ENCODE measurements at regions not wholly inside any gene's neighbourhood (a gene's known extent, or its start where the extent isn't known, plus 50 kb on each side); places are given as distances from the start of the nearest gene placed in this dataset.

GRCh38 chr7:25059576-25059975, 65.5 kb downstream of the CYCS start:
- H3K4me3 ChIP-seq (ENCODE audit: control insufficient read depth in 1 of 7, extremely low read depth in 1 of 7, insufficient read depth in 4 of 7, low read depth in 2 of 7, low read length in 6 of 7): no peak overlapping the region
- DNase-seq: no peak
- ChIA-PET CTCF (interaction anchor here (3.3 kb wide), 1 partner anchor 247 kb away, joined by 14 read pairs; no protein-coding TSS in a partner anchor), POLR2A (interaction anchor here (0.6 kb wide), 1 partner anchor 329 kb away, joined by 3 read pairs; no protein-coding TSS in a partner anchor)
- H3K4me1 ChIP-seq (ENCODE audit: control extremely low read depth in 1 of 4, control insufficient read depth in 4 of 4, insufficient read depth in 4 of 4, low read length in 3 of 4): peaks cover 0 to 9% (median 4%) of the 10 kb centered on the region in 4 experiments
- no peaks in the 10 kb centered on the region for H3K36me3 ChIP-seq (ENCODE audit: control insufficient read depth in 4 of 4, insufficient read depth in 4 of 4, low read length in 3 of 4)
- no peak overlapping the region for H3K27ac ChIP-seq (ENCODE audit: insufficient read depth in 1 of 2, low read depth in 1 of 2, low read length in 2 of 2, poor library complexity in 1 of 2, severe bottlenecking in 2 of 2)
- H3K9me3 ChIP-seq (ENCODE audit: control extremely low read depth in 1 of 5, control insufficient read depth in 4 of 5, insufficient read depth in 2 of 5, low read depth in 1 of 5, low read length in 4 of 5): no peaks in the 10 kb centered on the region
- no peaks in the 10 kb centered on the region for H3K27me3 ChIP-seq (replicated peaks in 2 of 5; ENCODE audit: control insufficient read depth in 4 of 5, insufficient read depth in 5 of 5, low read length in 4 of 5)
- 98% methylated on average over 5 of the region's 7 CpGs for WGBS (ENCODE audit: insufficient coverage)

- no peak for DNase-seq
- ChIA-PET CTCF (interaction anchor here (0.8 to 1.3 kb wide), 2 partner anchors 10 to 15 kb away, joined by 3 read pairs; no protein-coding TSS in a partner anchor), POLR2A (no interaction called here)
- no peaks in the 10 kb centered on the region for H3K9me3 ChIP-seq (ENCODE audit: control extremely low read depth in 1 of 5, control insufficient read depth in 4 of 5, insufficient read depth in 2 of 5, low read depth in 1 of 5, low read length in 4 of 5)
- peaks cover 0 to 9% (median 4%) of the 10 kb centered on the region in 4 experiments for H3K4me1 ChIP-seq (ENCODE audit: control extremely low read depth in 1 of 4, control insufficient read depth in 4 of 4, insufficient read depth in 4 of 4, low read length in 3 of 4)
- WGBS (ENCODE audit: insufficient coverage): no CpG with 5 or more reads among the region's 4 CpGs
- no peaks in the 10 kb centered on the region for H3K27me3 ChIP-seq (replicated peaks in 2 of 5; ENCODE audit: control insufficient read depth in 4 of 5, insufficient read depth in 5 of 5, low read length in 4 of 5)
- no peak overlapping the region for H3K4me3 ChIP-seq (ENCODE audit: control insufficient read depth in 1 of 7, extremely low read depth in 1 of 7, insufficient read depth in 4 of 7, low read depth in 2 of 7, low read length in 6 of 7)
- no peaks in the 10 kb centered on the region for H3K36me3 ChIP-seq (ENCODE audit: control insufficient read depth in 4 of 4, insufficient read depth in 4 of 4, low read length in 3 of 4)
- no peak overlapping the region for H3K27ac ChIP-seq (ENCODE audit: insufficient read depth in 1 of 2, low read depth in 1 of 2, low read length in 2 of 2, poor library complexity in 1 of 2, severe bottlenecking in 2 of 2)
Observed at GRCh38 chr7:25056368-25056767, 68.7 kb downstream of the CYCS start.

GRCh38 chr7:25055520-25056220, 69.4 kb downstream of the CYCS start:
- H3K9me3 ChIP-seq (ENCODE audit: control extremely low read depth in 1 of 5, control insufficient read depth in 4 of 5, insufficient read depth in 2 of 5, low read depth in 1 of 5, low read length in 4 of 5): no peaks in the 10 kb centered on the region
- ChIA-PET POLR2A (no interaction called here), CTCF (interaction anchor here (0.8 to 1.3 kb wide), 2 partner anchors 10 to 15 kb away, joined by 3 read pairs; no protein-coding TSS in a partner anchor)
- no peak overlapping the region for H3K4me3 ChIP-seq (ENCODE audit: control insufficient read depth in 1 of 7, extremely low read depth in 1 of 7, insufficient read depth in 4 of 7, low read depth in 2 of 7, low read length in 6 of 7)
- no peak overlapping the region for H3K27ac ChIP-seq (ENCODE audit: insufficient read depth in 1 of 2, low read depth in 1 of 2, low read length in 2 of 2, poor library complexity in 1 of 2, severe bottlenecking in 2 of 2)
- no peaks in the 10 kb centered on the region for H3K36me3 ChIP-seq (ENCODE audit: control insufficient read depth in 4 of 4, insufficient read depth in 4 of 4, low read length in 3 of 4)
- 73% methylated on average over 5 of the region's 6 CpGs for WGBS (ENCODE audit: insufficient coverage)
- DNase-seq: no peak
- H3K27me3 ChIP-seq (replicated peaks in 2 of 5; ENCODE audit: control insufficient read depth in 4 of 5, insufficient read depth in 5 of 5, low read length in 4 of 5): no peaks in the 10 kb centered on the region
- H3K4me1 ChIP-seq (ENCODE audit: control extremely low read depth in 1 of 4, control insufficient read depth in 4 of 4, insufficient read depth in 4 of 4, low read length in 3 of 4): peaks cover 0 to 9% (median 4%) of the 10 kb centered on the region in 4 experiments

GRCh38 chr7:25054819-25055519, 70.1 kb downstream of the CYCS start:
- 93% methylated on average over 4 of the region's 6 CpGs for WGBS (ENCODE audit: insufficient coverage)
- POLR2A ChIA-PET: no interaction called here
- CTCF ChIA-PET: no interaction called here

GRCh38 chr7:25050223-25050622, 70.2 kb upstream of the OSBPL3 start:
- CTCF ChIA-PET: no interaction called here
- H3K4me1 ChIP-seq (ENCODE audit: control extremely low read depth in 1 of 4, control insufficient read depth in 4 of 4, insufficient read depth in 4 of 4, low read length in 3 of 4): no peaks in the 10 kb centered on the region
- 92% methylated on average over 2 of the region's 5 CpGs for WGBS (ENCODE audit: insufficient coverage)
- no peak for DNase-seq
- H3K9me3 ChIP-seq (ENCODE audit: control extremely low read depth in 1 of 5, control insufficient read depth in 4 of 5, insufficient read depth in 2 of 5, low read depth in 1 of 5, low read length in 4 of 5): no peaks in the 10 kb centered on the region
- POLR2A ChIA-PET: no interaction called here
- no peaks in the 10 kb centered on the region for H3K27me3 ChIP-seq (replicated peaks in 2 of 5; ENCODE audit: control insufficient read depth in 4 of 5, insufficient read depth in 5 of 5, low read length in 4 of 5)
- no peak overlapping the region for H3K4me3 ChIP-seq (ENCODE audit: control insufficient read depth in 1 of 7, extremely low read depth in 1 of 7, insufficient read depth in 4 of 7, low read depth in 2 of 7, low read length in 6 of 7)
- H3K36me3 ChIP-seq (ENCODE audit: control insufficient read depth in 4 of 4, insufficient read depth in 4 of 4, low read length in 3 of 4): no peaks in the 10 kb centered on the region
- no peak overlapping the region for H3K27ac ChIP-seq (ENCODE audit: insufficient read depth in 1 of 2, low read depth in 1 of 2, low read length in 2 of 2, poor library complexity in 1 of 2, severe bottlenecking in 2 of 2)

More at GRCh38 chr7:25054819-25055519, 70.1 kb downstream of the CYCS start:
- Histone ChIP-seq H3K27ac (ENCODE audit: insufficient read depth in 1 of 2, low read depth in 1 of 2, low read length in 2 of 2, poor library complexity in 1 of 2, severe bottlenecking in 2 of 2) (no peak overlapping the region), H3K4me3 (ENCODE audit: control insufficient read depth in 1 of 7, extremely low read depth in 1 of 7, insufficient read depth in 4 of 7, low read depth in 2 of 7, low read length in 6 of 7) (no peak overlapping the region), H3K4me1 (ENCODE audit: control extremely low read depth in 1 of 4, control insufficient read depth in 4 of 4, insufficient read depth in 4 of 4, low read length in 3 of 4) (peaks cover 0 to 9% (median 4%) of the 10 kb centered on the region in 4 experiments), H3K27me3 (replicated peaks in 2 of 5; ENCODE audit: control insufficient read depth in 4 of 5, insufficient read depth in 5 of 5, low read length in 4 of 5) (no peaks in the 10 kb centered on the region), H3K36me3 (ENCODE audit: control insufficient read depth in 4 of 4, insufficient read depth in 4 of 4, low read length in 3 of 4) (no peaks in the 10 kb centered on the region), H3K9me3 (ENCODE audit: control extremely low read depth in 1 of 5, control insufficient read depth in 4 of 5, insufficient read depth in 2 of 5, low read depth in 1 of 5, low read length in 4 of 5) (no peaks in the 10 kb centered on the region)
- DNase-seq: no peak

GRCh38 chr7:25048444-25048834, 68.5 kb upstream of the OSBPL3 start:
- DNase-seq: no peak
- H3K4me3 ChIP-seq (ENCODE audit: control insufficient read depth in 1 of 7, extremely low read depth in 1 of 7, insufficient read depth in 4 of 7, low read depth in 2 of 7, low read length in 6 of 7): no peak overlapping the region
- H3K9me3 ChIP-seq (ENCODE audit: control extremely low read depth in 1 of 5, control insufficient read depth in 4 of 5, insufficient read depth in 2 of 5, low read depth in 1 of 5, low read length in 4 of 5): no peaks in the 10 kb centered on the region
- no peaks in the 10 kb centered on the region for H3K27me3 ChIP-seq (replicated peaks in 2 of 5; ENCODE audit: control insufficient read depth in 4 of 5, insufficient read depth in 5 of 5, low read length in 4 of 5)
- H3K4me1 ChIP-seq (ENCODE audit: control extremely low read depth in 1 of 4, control insufficient read depth in 4 of 4, insufficient read depth in 4 of 4, low read length in 3 of 4): no peaks in the 10 kb centered on the region
- H3K27ac ChIP-seq (ENCODE audit: insufficient read depth in 1 of 2, low read depth in 1 of 2, low read length in 2 of 2, poor library complexity in 1 of 2, severe bottlenecking in 2 of 2): no peak overlapping the region
- 100% methylated on average over 1 of the region's 1 CpG for WGBS (ENCODE audit: insufficient coverage)
- H3K36me3 ChIP-seq (ENCODE audit: control insufficient read depth in 4 of 4, insufficient read depth in 4 of 4, low read length in 3 of 4): no peaks in the 10 kb centered on the region
- POLR2A ChIA-PET: no interaction called here
- CTCF ChIA-PET: interaction anchor here (0.7 to 1.4 kb wide), 2 partner anchors 49 to 50 kb away, joined by 3 read pairs; no protein-coding TSS in a partner anchor
